IMR-90 (cell line): ENCODE measurements at regions not wholly inside any gene's neighbourhood (a gene's known extent, or its start where the extent isn't known, plus 50 kb on each side); places are given as distances from the start of the nearest gene placed in this dataset.

Experiments
- ATAC-seq: fragments of 200-7000 bp; cut with Tn5 transposase; 2 replicates; pipeline ENCODE4 v1.9.1; 2020; ENCODE audit warnings: low read depth, mild to moderate bottlenecking, moderate library complexity
- BruUV-seq: library from RNA; stranded (reverse); fragments of 400-500 nt; replicated peaks from 2 replicates; lab custom pipeline; 2021; lab: Mats Ljungman, UMichigan
- CTCF ChIA-PET: fragments of 300-600 bp; formaldehyde crosslinking; extraction: SDS; loops from one replicate; lab custom pipeline; 2021; ENCODE audit warnings: antibody characterized with exemption; lab: Yijun Ruan, JAX
- POLR2A ChIA-PET: fragments of 300-600 bp; sonication (Branson Sonifier 250); formaldehyde crosslinking; loops from one replicate; lab custom pipeline; 2022; ENCODE audit warnings: antibody characterized with exemption; ENCODE audit not compliant: unreplicated experiment; lab: Charles Lee
- DNase-seq: peaks from one replicate; pipeline ENCODE4 v3.0.0; 2013
- H2AFZ ChIP-seq: replicated peaks from 2 replicates; pipeline ENCODE3; 2013; ENCODE audit warnings: low read length, mild to moderate bottlenecking; ENCODE audit not compliant: poor library complexity
- H2AK5ac ChIP-seq: 2 replicates; pipeline ENCODE4 v1.6.1; 2013; ENCODE audit warnings: low read depth, low read length, inconsistent platforms
- H2AK9ac ChIP-seq: replicated peaks from 2 replicates; pipeline ENCODE3; 2013; ENCODE audit warnings: mild to moderate bottlenecking, low read depth, low read length, moderate library complexity; ENCODE audit not compliant: poor library complexity
- H2BK120ac ChIP-seq: 2 replicates; pipeline ENCODE4 v1.6.1; 2013; ENCODE audit warnings: low read depth, low read length, inconsistent platforms
- H2BK15ac ChIP-seq: 3 replicates; pipeline ENCODE4 v1.6.1; 2013; ENCODE audit warnings: low read depth, low read length, inconsistent platforms
- H2BK20ac ChIP-seq: 2 replicates; pipeline ENCODE4 v1.6.1; 2013; ENCODE audit warnings: low read depth, mild to moderate bottlenecking, inconsistent platforms, low read length, moderate library complexity
- H2BK5ac ChIP-seq: 2 replicates; pipeline ENCODE4 v1.6.1; 2013; ENCODE audit warnings: mild to moderate bottlenecking, low read depth, low read length, inconsistent platforms; ENCODE audit not compliant: poor library complexity, severe bottlenecking
- H3K14ac ChIP-seq: replicated peaks from 2 replicates; pipeline ENCODE4 v1.6.1; 2013; ENCODE audit warnings: low read depth, low read length, inconsistent platforms
- H3K18ac ChIP-seq: 2 replicates; pipeline ENCODE4 v1.6.1; 2013; ENCODE audit warnings: low read depth, low read length, control low read depth
- H3K23ac ChIP-seq: 2 replicates; pipeline ENCODE4 v1.6.1; 2013; ENCODE audit warnings: low read depth, low read length, inconsistent platforms
- H3K27ac ChIP-seq: 2 replicates; pipeline ENCODE4 v1.5.1; 2013; ENCODE audit warnings: mild to moderate bottlenecking, control low read depth, low read length; ENCODE audit not compliant: insufficient read depth
- H3K27me3 ChIP-seq: 2 replicates; pipeline ENCODE4 v1.6.1; 2013; ENCODE audit warnings: low read length; ENCODE audit not compliant: control insufficient read depth, insufficient read depth
- H3K36me3 ChIP-seq: 2 replicates; pipeline ENCODE4 v1.6.1; 2013; ENCODE audit warnings: low read length, mixed read lengths; ENCODE audit not compliant: control insufficient read depth, insufficient read depth
- H3K4ac ChIP-seq: 2 replicates; pipeline ENCODE4 v1.6.1; 2013; ENCODE audit warnings: low read depth, low read length, inconsistent platforms
- H3K4me1 ChIP-seq: 2 replicates; pipeline ENCODE4 v1.6.1; 2013; ENCODE audit warnings: low read length, mixed read lengths; ENCODE audit not compliant: control insufficient read depth, insufficient read depth
- H3K4me2 ChIP-seq: 2 replicates; pipeline ENCODE4 v1.6.1; 2013; ENCODE audit warnings: low read depth, mild to moderate bottlenecking, control low read depth, low read length, moderate library complexity
- H3K4me3 ChIP-seq: 2 replicates; pipeline ENCODE4 v1.5.1; 2013; ENCODE audit warnings: low read depth, mild to moderate bottlenecking, control low read depth, low read length, moderate library complexity; ENCODE audit not compliant: insufficient read depth
- H3K56ac ChIP-seq: 2 replicates; pipeline ENCODE4 v1.6.1; 2013; ENCODE audit warnings: low read length, inconsistent platforms; ENCODE audit not compliant: insufficient read depth; ENCODE audit errors: extremely low read depth
- H3K79me1 ChIP-seq, 2 experiments: 2 replicates each; pipeline ENCODE4 v1.6.1; 2013; ENCODE audit warnings: low read length in 2 of 2, inconsistent platforms in 1 of 2, low read depth in 1 of 2
- H3K9ac ChIP-seq: 2 replicates; pipeline ENCODE4 v1.6.1; 2013; ENCODE audit warnings: low read depth, low read length, control low read depth
- H3K9me1 ChIP-seq: 2 replicates; pipeline ENCODE4 v1.6.1; 2013; ENCODE audit warnings: low read length, inconsistent platforms; ENCODE audit not compliant: insufficient read depth
- H3K9me3 ChIP-seq: 2 replicates; pipeline ENCODE4 v1.6.1; 2013; ENCODE audit warnings: low read length; ENCODE audit not compliant: control insufficient read depth, insufficient read depth
- H4K20me1 ChIP-seq: 2 replicates; pipeline ENCODE4 v1.6.1; 2013; ENCODE audit warnings: low read length, inconsistent platforms; ENCODE audit not compliant: insufficient read depth
- H4K5ac ChIP-seq: 2 replicates; pipeline ENCODE4 v1.6.1; 2013; ENCODE audit warnings: mild to moderate bottlenecking, low read depth, low read length, control low read depth
- H4K8ac ChIP-seq, 2 experiments: 2 replicates each; pipeline ENCODE4 v1.6.1; 2013; ENCODE audit warnings: low read depth in 2 of 2, low read length in 2 of 2, control low read depth in 1 of 2, inconsistent platforms in 1 of 2
- H4K91ac ChIP-seq: 2 replicates; pipeline ENCODE4 v1.6.1; 2013; ENCODE audit warnings: low read depth, low read length, inconsistent platforms; ENCODE audit not compliant: insufficient read depth
- BHLHE40 ChIP-seq: fragments of 150-350 bp; IDR thresholded peaks from 2 replicates; pipeline ENCODE4 v1.6.1; 2016; ENCODE audit warnings: mild to moderate bottlenecking, low read depth, low read length
- MAFK ChIP-seq: IDR thresholded peaks from 2 replicates; pipeline ENCODE4 v1.6.1; 2012; ENCODE audit warnings: low read depth, low read length, improper control_type of control experiment
- WGBS, 2 experiments: methylation state at CpG; one replicate each; pipeline versions ENCODE4 v1.1.5 to v1.1.7; 2013; ENCODE audit warnings: missing lambda C conversion rate in 2 of 2; ENCODE audit not compliant: insufficient read length in 1 of 2; ENCODE audit errors: extremely low coverage in 2 of 2; 5-methylcytosine and 5-hydroxymethylcytosine counted together
- dilution Hi-C: fragments of 300-500 bp; cut with HindIII; formaldehyde crosslinking; loops from one replicate; pipeline ENCODE4 v1.14.3; 2018; ENCODE audit warnings: low sequenced_read_pairs; ENCODE audit not compliant: unreplicated experiment
- in situ Hi-C: fragments of 300-500 bp; cut with MboI; formaldehyde crosslinking; loops from 3 replicates; pipeline ENCODE4 v1.14.3; 2019; ENCODE audit warnings: low sequenced_read_pairs, inconsistent platforms, mixed read lengths
- intact Hi-C: fragments of 100-400 bp; cut with micrococcal nuclease; formaldehyde crosslinking; loops from 2 replicates; pipeline ENCODE4 v1.10.0; 2022
- TF ChIP-seq, protein P1 (sequence below): conservative IDR thresholded peaks from 2 replicates; pipeline ENCODE4 v1.5.1; 2012; ENCODE audit warnings: mild to moderate bottlenecking, low read depth, low read length, improper control_type of control experiment

DNA sequence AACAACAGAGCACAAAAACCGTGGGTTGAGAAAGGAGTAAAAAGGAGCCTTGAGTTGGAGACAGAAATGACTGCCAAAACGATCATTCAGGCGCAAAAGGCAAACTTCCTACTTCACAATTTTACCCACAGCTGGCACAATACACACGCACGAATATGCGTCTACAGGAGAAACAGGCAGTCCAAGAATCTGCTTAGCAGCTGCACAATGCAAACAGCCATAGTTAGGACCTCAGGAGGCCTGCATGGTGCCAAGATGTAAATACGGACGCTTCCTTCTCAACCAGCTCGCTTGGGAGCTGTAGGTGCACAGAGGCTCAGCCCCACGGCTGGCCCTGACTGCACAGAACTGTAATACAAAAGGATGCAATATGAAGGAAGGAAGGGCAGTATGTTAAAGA, 250.1 kb upstream of the CAND1 start:
- no peak overlapping the region for H3K9ac ChIP-seq
- no peak overlapping the region for H4K91ac ChIP-seq
- ChIA-PET POLR2A (no interaction called here), CTCF (no interaction called here)
- H3K23ac ChIP-seq, result no peak overlapping the region
- no peak overlapping the region for H3K4me3 ChIP-seq
- no peak for DNase-seq
- no peak overlapping the region for H2BK20ac ChIP-seq
- intact Hi-C loops, result loop anchor here (10.0 kb wide), 1 partner anchor 704 kb away; no protein-coding TSS in a partner anchor
- no peaks in the 10 kb centered on the region for H3K9me1 ChIP-seq
- no peaks in the 10 kb centered on the region for H3K36me3 ChIP-seq
- no TSS peak for BruUV-seq
- WGBS, 2 experiments, result 8% methylated on average over 2 of the region's 10 CpGs; no CpG with 5 or more reads in 1 of the 2 experiments
- H3K14ac ChIP-seq, result no peak overlapping the region
- no peak overlapping the region for H3K27ac ChIP-seq
- H4K20me1 ChIP-seq, result no peaks in the 10 kb centered on the region
- no peak overlapping the region for H2BK120ac ChIP-seq
- ATAC-seq, result no peak
- no peak overlapping the region for H3K56ac ChIP-seq
- no peaks in the 10 kb centered on the region for H3K79me1 ChIP-seq
- no peak overlapping the region for H3K4ac ChIP-seq
- H2BK15ac ChIP-seq, result no peak overlapping the region
- in situ Hi-C loops, result no loop called here
- no peaks in the 10 kb centered on the region for H3K9me3 ChIP-seq
- no peaks in the 10 kb centered on the region for H3K27me3 ChIP-seq
- H3K18ac ChIP-seq, result no peak overlapping the region
- no peak overlapping the region for H2AK5ac ChIP-seq
- no peak overlapping the region for H2AFZ ChIP-seq
- H4K8ac ChIP-seq, result no peak overlapping the region
- no peaks in the 10 kb centered on the region for H3K4me1 ChIP-seq
- H2BK5ac ChIP-seq, result no peak overlapping the region
- TF ChIP-seq BHLHE40 (no peak), MAFK (no peak)
- TF ChIP-seq, protein P1, sequence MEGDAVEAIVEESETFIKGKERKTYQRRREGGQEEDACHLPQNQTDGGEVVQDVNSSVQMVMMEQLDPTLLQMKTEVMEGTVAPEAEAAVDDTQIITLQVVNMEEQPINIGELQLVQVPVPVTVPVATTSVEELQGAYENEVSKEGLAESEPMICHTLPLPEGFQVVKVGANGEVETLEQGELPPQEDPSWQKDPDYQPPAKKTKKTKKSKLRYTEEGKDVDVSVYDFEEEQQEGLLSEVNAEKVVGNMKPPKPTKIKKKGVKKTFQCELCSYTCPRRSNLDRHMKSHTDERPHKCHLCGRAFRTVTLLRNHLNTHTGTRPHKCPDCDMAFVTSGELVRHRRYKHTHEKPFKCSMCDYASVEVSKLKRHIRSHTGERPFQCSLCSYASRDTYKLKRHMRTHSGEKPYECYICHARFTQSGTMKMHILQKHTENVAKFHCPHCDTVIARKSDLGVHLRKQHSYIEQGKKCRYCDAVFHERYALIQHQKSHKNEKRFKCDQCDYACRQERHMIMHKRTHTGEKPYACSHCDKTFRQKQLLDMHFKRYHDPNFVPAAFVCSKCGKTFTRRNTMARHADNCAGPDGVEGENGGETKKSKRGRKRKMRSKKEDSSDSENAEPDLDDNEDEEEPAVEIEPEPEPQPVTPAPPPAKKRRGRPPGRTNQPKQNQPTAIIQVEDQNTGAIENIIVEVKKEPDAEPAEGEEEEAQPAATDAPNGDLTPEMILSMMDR, result no peak
- no peak overlapping the region for H2AK9ac ChIP-seq
- H3K4me2 ChIP-seq, result no peak overlapping the region
- H4K5ac ChIP-seq, result no peak overlapping the region
- dilution Hi-C loops, result no loop called here
